Nephron (organoid): ENCODE measurements at regions not wholly inside any gene's neighbourhood (a gene's known extent, or its start where the extent isn't known, plus 50 kb on each side); places are given as distances from the start of the nearest gene placed in this dataset.

Experiments
- H3K27ac Mint-ChIP-seq, 3 experiments: 2 replicates each; pipeline ENCODE4 v1.8.0; 2020; ENCODE audit warnings: mixed read lengths in 3 of 3, mild to moderate bottlenecking in 2 of 3, moderate library complexity in 1 of 3
- H3K27me3 Mint-ChIP-seq: 2 replicates; pipeline ENCODE4 v1.8.0; 2021; ENCODE audit warnings: low read depth, mild to moderate bottlenecking, moderate library complexity, mixed read lengths
- H3K36me3 Mint-ChIP-seq: 2 replicates; pipeline ENCODE4 v1.8.0; 2020; ENCODE audit warnings: low read depth, mixed read lengths
- H3K4me1 Mint-ChIP-seq: 2 replicates; pipeline ENCODE4 v1.8.0; 2020; ENCODE audit warnings: mixed read lengths
- H3K4me3 Mint-ChIP-seq, 3 experiments: 2 replicates each; pipeline ENCODE4 v1.8.0; 2020; ENCODE audit warnings: mild to moderate bottlenecking in 3 of 3, mixed read lengths in 3 of 3, moderate library complexity in 2 of 3
- H3K9me3 Mint-ChIP-seq: 2 replicates; pipeline ENCODE4 v1.8.0; 2020; ENCODE audit warnings: mixed read lengths
- TF ChIP-seq, protein P1 (sequence below), 3 experiments: fragments of 200-600 bp; sonication (generic); IDR thresholded peaks; one replicate each; pipeline ENCODE4 v1.5.0; 2021; ENCODE audit warnings: antibody characterized with exemption in 3 of 3; ENCODE audit not compliant: unreplicated experiment in 3 of 3

DNA sequence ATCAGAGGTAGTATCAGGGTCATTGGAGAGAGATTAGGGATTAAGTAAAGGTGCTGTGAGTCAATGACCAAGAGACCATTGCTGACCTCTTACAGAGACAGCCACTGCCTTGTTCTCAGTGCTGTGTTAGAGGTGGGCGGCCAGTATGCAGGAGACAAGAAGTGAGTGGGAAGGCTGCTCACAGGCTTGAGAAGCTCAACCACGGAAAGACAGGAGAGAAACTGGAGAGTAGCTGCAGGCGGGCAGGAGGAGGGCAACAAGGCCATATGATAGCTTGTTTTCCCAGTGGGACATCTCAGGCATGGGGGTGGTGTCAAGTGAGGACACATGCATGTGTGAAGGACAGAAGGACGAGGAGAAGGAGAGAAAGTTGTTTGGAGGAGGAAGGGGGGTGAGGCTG, 237.3 kb downstream of the PDCD6IP start:
- no peak overlapping the region for H3K27ac Mint-ChIP-seq
- H3K4me3 Mint-ChIP-seq = no peak overlapping the region
- peaks cover 4% of the 10 kb centered on the region for H3K9me3 Mint-ChIP-seq
- H3K4me1 Mint-ChIP-seq = no peaks in the 10 kb centered on the region
- TF ChIP-seq, protein P1, sequence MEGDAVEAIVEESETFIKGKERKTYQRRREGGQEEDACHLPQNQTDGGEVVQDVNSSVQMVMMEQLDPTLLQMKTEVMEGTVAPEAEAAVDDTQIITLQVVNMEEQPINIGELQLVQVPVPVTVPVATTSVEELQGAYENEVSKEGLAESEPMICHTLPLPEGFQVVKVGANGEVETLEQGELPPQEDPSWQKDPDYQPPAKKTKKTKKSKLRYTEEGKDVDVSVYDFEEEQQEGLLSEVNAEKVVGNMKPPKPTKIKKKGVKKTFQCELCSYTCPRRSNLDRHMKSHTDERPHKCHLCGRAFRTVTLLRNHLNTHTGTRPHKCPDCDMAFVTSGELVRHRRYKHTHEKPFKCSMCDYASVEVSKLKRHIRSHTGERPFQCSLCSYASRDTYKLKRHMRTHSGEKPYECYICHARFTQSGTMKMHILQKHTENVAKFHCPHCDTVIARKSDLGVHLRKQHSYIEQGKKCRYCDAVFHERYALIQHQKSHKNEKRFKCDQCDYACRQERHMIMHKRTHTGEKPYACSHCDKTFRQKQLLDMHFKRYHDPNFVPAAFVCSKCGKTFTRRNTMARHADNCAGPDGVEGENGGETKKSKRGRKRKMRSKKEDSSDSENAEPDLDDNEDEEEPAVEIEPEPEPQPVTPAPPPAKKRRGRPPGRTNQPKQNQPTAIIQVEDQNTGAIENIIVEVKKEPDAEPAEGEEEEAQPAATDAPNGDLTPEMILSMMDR (IDR thresholded peaks at IDR 0.05; ENCODE audit: unreplicated experiment in 3 of 3) = no peak
- H3K36me3 Mint-ChIP-seq = no peaks in the 10 kb centered on the region
- H3K27me3 Mint-ChIP-seq = no peaks in the 10 kb centered on the region

GRCh38 chr3:34037260-34037659, 238.8 kb downstream of the PDCD6IP start:
- no peaks in the 10 kb centered on the region for H3K36me3 Mint-ChIP-seq
- TF ChIP-seq, protein P1 (IDR thresholded peaks at IDR 0.05; ENCODE audit: unreplicated experiment in 3 of 3) = no peak
- no peak overlapping the region for H3K4me3 Mint-ChIP-seq
- H3K9me3 Mint-ChIP-seq = no peaks in the 10 kb centered on the region
- H3K27ac Mint-ChIP-seq = no peak overlapping the region
- peaks cover 3% of the 10 kb centered on the region for H3K27me3 Mint-ChIP-seq
- H3K4me1 Mint-ChIP-seq = no peaks in the 10 kb centered on the region

- H3K36me3 Mint-ChIP-seq = no peaks in the 10 kb centered on the region
- TF ChIP-seq, protein P1 (IDR thresholded peaks at IDR 0.05; ENCODE audit: unreplicated experiment in 3 of 3) = no peak
- H3K27me3 Mint-ChIP-seq = peaks cover 3% of the 10 kb centered on the region
- peak overlapping the region in 1 of 3 experiments; percentile 7 for H3K27ac Mint-ChIP-seq
- H3K4me3 Mint-ChIP-seq = no peak overlapping the region
- H3K9me3 Mint-ChIP-seq = no peaks in the 10 kb centered on the region
- H3K4me1 Mint-ChIP-seq = no peaks in the 10 kb centered on the region
These were observed 239.7 kb downstream of the PDCD6IP start for GRCh38 chr3:34038131-34038530.

- Mint-ChIP-seq H3K9me3 (no peaks in the 10 kb centered on the region), H3K36me3 (no peaks in the 10 kb centered on the region), H3K4me3 (no peak overlapping the region), H3K27ac (no peak overlapping the region), H3K4me1 (peaks cover 15% of the 10 kb centered on the region), H3K27me3 (peaks cover 13% of the 10 kb centered on the region)
- TF ChIP-seq, protein P1 (IDR thresholded peaks at IDR 0.05; ENCODE audit: unreplicated experiment in 3 of 3) = no peak
These were observed 247.7 kb downstream of the PDCD6IP start for GRCh38 chr3:34046154-34046553.

DNA sequence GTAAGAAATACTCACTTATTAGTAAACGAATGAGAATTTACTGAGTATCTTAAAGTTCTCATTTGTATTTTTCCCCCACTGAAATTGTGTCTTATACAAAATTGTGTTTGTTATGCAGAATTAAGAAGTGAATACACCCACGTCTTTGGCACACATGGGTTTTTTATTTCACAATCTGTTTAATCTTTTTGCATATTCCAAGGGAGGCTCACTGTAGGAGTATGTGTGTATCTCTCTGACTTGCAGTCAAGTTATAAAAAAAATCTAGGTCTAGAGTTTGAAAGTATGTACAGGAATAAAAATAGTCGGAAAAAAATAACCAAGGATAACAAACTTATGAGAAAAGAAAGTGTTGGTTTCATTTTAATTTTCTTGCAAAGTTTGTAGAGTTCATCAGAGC, 255.2 kb downstream of the PDCD6IP start:
- Mint-ChIP-seq H3K27ac (no peak overlapping the region), H3K27me3 (no peaks in the 10 kb centered on the region), H3K4me1 (no peaks in the 10 kb centered on the region), H3K9me3 (no peaks in the 10 kb centered on the region), H3K36me3 (no peaks in the 10 kb centered on the region), H3K4me3 (no peak overlapping the region)
- TF ChIP-seq, protein P1 (IDR thresholded peaks at IDR 0.05; ENCODE audit: unreplicated experiment in 3 of 3) = no peak

GRCh38 chr3:34056181-34056910, 257.9 kb downstream of the PDCD6IP start:
- Mint-ChIP-seq H3K4me3 (no peak overlapping the region), H3K27ac (no peak overlapping the region), H3K36me3 (no peaks in the 10 kb centered on the region), H3K4me1 (no peaks in the 10 kb centered on the region), H3K27me3 (peaks cover 5% of the 10 kb centered on the region), H3K9me3 (peaks cover 12% of the 10 kb centered on the region)
- TF ChIP-seq, protein P1 (IDR thresholded peaks at IDR 0.05; ENCODE audit: unreplicated experiment in 3 of 3) = no peak
